ENCODE measurements at regions not wholly inside any gene's neighbourhood (a gene's known extent, or its start where the extent isn't known, plus 50 kb on each side); places are given as distances from the start of the nearest gene placed in this dataset.

- DNase-seq: no peak
Measured at GRCh38 chr21:27257226-27257625, 290.3 kb upstream of the ADAMTS5 start.

GRCh38 chr21:27251752-27252151 lies 284.9 kb upstream of the ADAMTS5 start:
- DNase-seq: no peak

GRCh38 chr21:27250366-27250765 lies 283.5 kb upstream of the ADAMTS5 start:
- DNase-seq: no peak

GRCh38 chr21:27248814-27249213 lies 281.9 kb upstream of the ADAMTS5 start:
- DNase-seq: no peak

- no peak for DNase-seq
Measured at GRCh38 chr21:27246741-27247140, 279.9 kb upstream of the ADAMTS5 start.

- no peak for DNase-seq
Measured at GRCh38 chr21:27244776-27245175, 277.9 kb upstream of the ADAMTS5 start.

GRCh38 chr21:27244352-27244751 lies 277.5 kb upstream of the ADAMTS5 start:
- no peak for DNase-seq

- DNase-seq: no peak
Measured at GRCh38 chr21:27240839-27241238, 274.0 kb upstream of the ADAMTS5 start.

GRCh38 chr21:27233514-27234115 lies 266.7 kb upstream of the ADAMTS5 start:
- DNase-seq: no peak

- DNase-seq: no peak
Measured at GRCh38 chr21:27225940-27226339, 259.1 kb upstream of the ADAMTS5 start.

- DNase-seq: no peak
Measured at GRCh38 chr21:27225151-27225550, 258.3 kb upstream of the ADAMTS5 start.

GRCh38 chr21:27224169-27224568 lies 257.3 kb upstream of the ADAMTS5 start:
- no peak for DNase-seq

- no peak for DNase-seq
Measured at GRCh38 chr21:27221077-27221476, 254.2 kb upstream of the ADAMTS5 start.

- DNase-seq: no peak
Measured at GRCh38 chr21:27220416-27220815, 253.5 kb upstream of the ADAMTS5 start.

GRCh38 chr21:27219068-27219467 lies 252.2 kb upstream of the ADAMTS5 start:
- DNase-seq: no peak

- no peak for DNase-seq
Measured at GRCh38 chr21:27213303-27213702, 246.4 kb upstream of the ADAMTS5 start.

GRCh38 chr21:27212441-27212840 lies 245.6 kb upstream of the ADAMTS5 start:
- no peak for DNase-seq

- DNase-seq: no peak
Measured at GRCh38 chr21:27209546-27209945, 242.7 kb upstream of the ADAMTS5 start.

GRCh38 chr21:27206368-27206982 lies 239.6 kb upstream of the ADAMTS5 start:
- DNase-seq: no peak

GRCh38 chr21:27202301-27202700 lies 235.4 kb upstream of the ADAMTS5 start:
- no peak for DNase-seq

GRCh38 chr21:27201197-27201596 lies 234.3 kb upstream of the ADAMTS5 start:
- DNase-seq: no peak

- no peak for DNase-seq
Measured at GRCh38 chr21:27196651-27197050, 229.8 kb upstream of the ADAMTS5 start.

- no peak for DNase-seq
Measured at GRCh38 chr21:27192281-27192949, 225.5 kb upstream of the ADAMTS5 start.

- no peak for DNase-seq
Measured at GRCh38 chr21:27190601-27191000, 223.7 kb upstream of the ADAMTS5 start.

- no peak for DNase-seq
Measured at GRCh38 chr21:27189870-27190269, 223.0 kb upstream of the ADAMTS5 start.
